GM12892 (cell line): ENCODE measurements at regions not wholly inside any gene's neighbourhood (a gene's known extent, or its start where the extent isn't known, plus 50 kb on each side); places are given as distances from the start of the nearest gene placed in this dataset.

Experiments
- POLR2A ChIP-seq: IDR thresholded peaks from 2 replicates; pipeline ENCODE4 v1.6.1; 2011; ENCODE audit warnings: low read depth, low read length, control low read depth
- POLR2AphosphoS5 ChIP-seq: IDR thresholded peaks from 2 replicates; pipeline ENCODE4 v1.6.1; 2011; ENCODE audit warnings: low read depth, low read length, control low read depth
- TAF1 ChIP-seq: IDR thresholded peaks from 2 replicates; pipeline ENCODE4 v1.6.1; 2011; ENCODE audit warnings: low read depth, mild to moderate bottlenecking, control low read depth, low read length, borderline replicate concordance

GRCh38 chr6:67102743-67103142, 1395.7 kb upstream of the EYS start:
- TF ChIP-seq POLR2A (no peak), TAF1 (no peak), POLR2AphosphoS5 (no peak)
